ENCODE measurements at regions not wholly inside any gene's neighbourhood (a gene's known extent, or its start where the extent isn't known, plus 50 kb on each side); places are given as distances from the start of the nearest gene placed in this dataset.

DNA sequence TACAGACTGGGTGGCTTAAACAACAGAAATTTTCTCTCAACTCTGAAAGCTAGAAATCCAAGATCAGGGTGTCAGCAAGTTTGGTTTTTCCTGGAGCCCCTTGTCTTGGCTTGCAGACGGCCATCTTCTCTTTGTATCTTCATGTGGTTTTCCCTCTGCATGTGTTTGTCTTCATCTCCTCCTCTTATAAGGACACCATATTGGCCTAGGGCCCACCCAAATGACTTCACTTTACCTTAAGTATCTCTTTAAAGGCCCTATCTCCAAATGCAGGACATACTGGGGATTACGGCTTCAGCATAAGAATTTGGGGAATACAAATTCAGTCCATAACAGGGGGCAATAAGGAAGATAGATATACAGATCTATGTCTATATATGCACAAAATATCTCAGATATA, 187.9 kb downstream of the MTCL1 start (continued):
- TF ChIP-seq FOXP4 (CRISPR knock-in tag; IDR thresholded peaks at IDR 0.05; ENCODE audit: borderline replicate concordance) (no peak), ZNF217 (CRISPR knock-in tag; IDR thresholded peaks at IDR 0.05) (no peak), SRSF3 (IDR thresholded peaks at IDR 0.05; ENCODE audit: insufficient read depth, low read length) (no peak), RBFOX2 (IDR thresholded peaks at IDR 0.05; ENCODE audit: low read depth, low read length) (no peak), SAFB2 (IDR thresholded peaks at IDR 0.05; ENCODE audit: borderline replicate concordance, low read depth, low read length, severe bottlenecking) (no peak), PTTG1 (tag; IDR thresholded peaks at IDR 0.05; ENCODE audit: low read depth) (0 out of 2 replicates have a peak, but pooled peaks have one; percentile 38), MEF2A (IDR thresholded peaks at IDR 0.05; ENCODE audit: control insufficient read depth, low read depth, low read length) (no peak), DACH1 (IDR thresholded peaks at IDR 0.05; ENCODE audit: partially characterized antibody) (no peak), NKRF (IDR thresholded peaks at IDR 0.05; ENCODE audit: borderline replicate concordance) (no peak), ZNF57 (CRISPR knock-in tag; IDR thresholded peaks at IDR 0.05) (no peak), CCNT2 (IDR thresholded peaks at IDR 0.05; ENCODE audit: borderline replicate concordance, extremely low read depth, insufficient read length, low read depth, low read length) (no peak), YY1 (IDR thresholded peaks at IDR 0.05; ENCODE audit: borderline replicate concordance in 1 of 3, control insufficient read depth in 1 of 3, extremely low read depth in 1 of 3, insufficient read depth in 3 of 3, insufficient read length in 1 of 3, insufficient replicate concordance in 2 of 3, low read depth in 1 of 3, low read length in 2 of 3) (peak in 2 of 3 experiments; percentile 26 to 90), PBX2 (CRISPR knock-in tag; IDR thresholded peaks at IDR 0.05; ENCODE audit: low read depth) (no peak), PBX2 (tag; conservative IDR thresholded peaks at IDR 0.05; ENCODE audit: low read depth) (no peak), ZNF584 (CRISPR knock-in tag; IDR thresholded peaks at IDR 0.05; ENCODE audit: low read depth) (no peak), COPS2 (conservative IDR thresholded peaks at IDR 0.05) (no peak), MIER1 (IDR thresholded peaks at IDR 0.05; ENCODE audit: low read depth) (no peak), PCBP2 (IDR thresholded peaks at IDR 0.05; ENCODE audit: low read depth, low read length, poor library complexity, severe bottlenecking) (no peak)
- TF ChIP-seq, protein P1, sequence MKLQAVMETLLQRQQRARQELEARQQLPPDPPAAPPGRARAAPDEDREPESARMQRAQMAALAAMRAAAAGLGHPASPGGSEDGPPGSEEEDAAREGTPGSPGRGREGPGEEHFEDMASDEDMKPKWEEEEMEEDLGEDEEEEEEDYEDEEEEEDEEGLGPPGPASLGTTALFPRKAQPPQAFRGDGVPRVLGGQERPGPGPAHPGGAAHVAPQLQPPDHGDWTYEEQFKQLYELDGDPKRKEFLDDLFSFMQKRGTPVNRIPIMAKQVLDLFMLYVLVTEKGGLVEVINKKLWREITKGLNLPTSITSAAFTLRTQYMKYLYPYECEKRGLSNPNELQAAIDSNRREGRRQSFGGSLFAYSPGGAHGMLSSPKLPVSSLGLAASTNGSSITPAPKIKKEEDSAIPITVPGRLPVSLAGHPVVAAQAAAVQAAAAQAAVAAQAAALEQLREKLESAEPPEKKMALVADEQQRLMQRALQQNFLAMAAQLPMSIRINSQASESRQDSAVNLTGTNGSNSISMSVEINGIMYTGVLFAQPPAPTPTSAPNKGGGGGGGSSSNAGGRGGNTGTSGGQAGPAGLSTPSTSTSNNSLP (IDR thresholded peaks at IDR 0.05; ENCODE audit: borderline replicate concordance, low read depth, low read length), result no peak

Data from K562 (cell line).